Neuronal stem cell (in vitro differentiated cells): ENCODE measurements at regions not wholly inside any gene's neighbourhood (a gene's known extent, or its start where the extent isn't known, plus 50 kb on each side); places are given as distances from the start of the nearest gene placed in this dataset.
"Not testable (repeated sequence)": the region's sequence is repeated elsewhere in the genome, so short reads cannot be mapped to it uniquely, and the experiment has no call there.

Experiments used
- DNase-seq: peaks from one replicate; pipeline ENCODE4 v3.0.0-alpha.2; 2013; ENCODE audit warnings: low spot score
- H2AFZ ChIP-seq: one replicate; pipeline ENCODE4 v1.6.1; 2013; ENCODE audit warnings: mild to moderate bottlenecking, low read length, inconsistent platforms
- H2AK5ac ChIP-seq: 2 replicates; pipeline ENCODE4 v1.6.1; 2013; ENCODE audit warnings: low read depth, mild to moderate bottlenecking, inconsistent platforms, low read length, moderate library complexity, mixed read lengths
- H2BK120ac ChIP-seq: 2 replicates; pipeline ENCODE4 v1.6.1; 2013; ENCODE audit warnings: low read depth, mild to moderate bottlenecking, inconsistent platforms, low read length, moderate library complexity, mixed read lengths
- H2BK12ac ChIP-seq: one replicate; pipeline ENCODE4 v1.6.1; 2013; ENCODE audit warnings: low read length, inconsistent platforms
- H2BK15ac ChIP-seq: 2 replicates; pipeline ENCODE4 v1.6.1; 2013; ENCODE audit warnings: mild to moderate bottlenecking, low read length, inconsistent platforms, mixed read lengths
- H2BK5ac ChIP-seq: one replicate; pipeline ENCODE4 v1.6.1; 2013; ENCODE audit warnings: inconsistent platforms, mild to moderate bottlenecking, low read length, moderate library complexity
- H3K14ac ChIP-seq: one replicate; pipeline ENCODE4 v1.6.1; 2013; ENCODE audit warnings: low read length, inconsistent platforms
- H3K18ac ChIP-seq: 2 replicates; pipeline ENCODE4 v1.6.1; 2013; ENCODE audit warnings: low read length, inconsistent platforms
- H3K23ac ChIP-seq: 2 replicates; pipeline ENCODE4 v1.6.1; 2013; ENCODE audit warnings: low read depth, mild to moderate bottlenecking, mixed read lengths, low read length, inconsistent platforms; ENCODE audit not compliant: poor library complexity
- H3K27ac ChIP-seq: replicated peaks from 3 replicates; pipeline ENCODE4 v1.5.1; 2013; ENCODE audit warnings: low read length, inconsistent platforms
- H3K27me3 ChIP-seq, 3 experiments: 2 replicates each; pipeline ENCODE4 v1.6.1; 2013; ENCODE audit warnings: low read length in 3 of 3, mild to moderate bottlenecking in 2 of 3, inconsistent platforms in 1 of 3, low read depth in 1 of 3, mixed read lengths in 1 of 3, moderate library complexity in 1 of 3; ENCODE audit not compliant: control insufficient read depth in 3 of 3, insufficient read depth in 3 of 3
- H3K36me3 ChIP-seq, 2 donors: replicated peaks in 1 of 2; 2 replicates each; pipeline ENCODE4 v1.6.1; 2013; ENCODE audit warnings: low read length in 2 of 2; ENCODE audit not compliant: control insufficient read depth in 2 of 2, insufficient read depth in 2 of 2
- H3K4ac ChIP-seq: 2 replicates; pipeline ENCODE4 v1.6.1; 2013; ENCODE audit warnings: inconsistent platforms, mild to moderate bottlenecking, low read length, moderate library complexity
- H3K4me1 ChIP-seq, 2 donors: 1 replicate in 1 of 2; 2 replicates in 1 of 2; pipeline ENCODE4 v1.6.1; 2013; ENCODE audit warnings: low read length in 2 of 2, low read depth in 1 of 2; ENCODE audit not compliant: control insufficient read depth in 2 of 2, insufficient read depth in 1 of 2
- H3K4me2 ChIP-seq: one replicate; pipeline ENCODE4 v1.6.1; 2013; ENCODE audit warnings: mild to moderate bottlenecking, low read length, inconsistent platforms; ENCODE audit not compliant: insufficient read depth, poor library complexity, severe bottlenecking
- H3K4me3 ChIP-seq, 2 donors: 2 replicates each; pipeline ENCODE4 v1.5.1; 2013; ENCODE audit warnings: low read length in 2 of 2, mild to moderate bottlenecking in 2 of 2, inconsistent platforms in 1 of 2, moderate library complexity in 1 of 2
- H3K79me1 ChIP-seq: one replicate; pipeline ENCODE4 v1.6.1; 2013; ENCODE audit warnings: low read depth, mild to moderate bottlenecking, inconsistent platforms, low read length, moderate library complexity
- H3K9ac ChIP-seq: one replicate; pipeline ENCODE4 v1.6.1; 2013; ENCODE audit warnings: mild to moderate bottlenecking, low read depth, low read length, inconsistent platforms; ENCODE audit not compliant: poor library complexity
- H3K9me3 ChIP-seq, 2 donors: replicated peaks in 1 of 2; 2 replicates each; pipeline versions ENCODE3 to v1.6.1; 2013; ENCODE audit warnings: low read length in 2 of 2, mild to moderate bottlenecking in 2 of 2, inconsistent platforms in 1 of 2, low read depth in 1 of 2, mixed read lengths in 1 of 2, moderate library complexity in 1 of 2; ENCODE audit not compliant: control insufficient read depth in 2 of 2, insufficient read depth in 1 of 2
- H4K8ac ChIP-seq: one replicate; pipeline ENCODE4 v1.6.1; 2013; ENCODE audit warnings: low read depth, mild to moderate bottlenecking, inconsistent platforms, low read length, moderate library complexity
- H4K91ac ChIP-seq: one replicate; pipeline ENCODE4 v1.6.1; 2013; ENCODE audit warnings: low read length, low read depth, mild to moderate bottlenecking, inconsistent platforms; ENCODE audit not compliant: poor library complexity
- WGBS, 2 donors: extraction: QIAGEN DNeasy Blood & Tissue Kit; methylation state at CpG; one replicate each; pipeline ENCODE4 v1.1.7; 2013; ENCODE audit warnings: missing lambda C conversion rate in 2 of 2, mixed read lengths in 1 of 2; ENCODE audit not compliant: insufficient read length in 2 of 2, insufficient replicate concordance in 1 of 2; ENCODE audit errors: extremely low coverage in 2 of 2; 5-methylcytosine and 5-hydroxymethylcytosine counted together

DNA sequence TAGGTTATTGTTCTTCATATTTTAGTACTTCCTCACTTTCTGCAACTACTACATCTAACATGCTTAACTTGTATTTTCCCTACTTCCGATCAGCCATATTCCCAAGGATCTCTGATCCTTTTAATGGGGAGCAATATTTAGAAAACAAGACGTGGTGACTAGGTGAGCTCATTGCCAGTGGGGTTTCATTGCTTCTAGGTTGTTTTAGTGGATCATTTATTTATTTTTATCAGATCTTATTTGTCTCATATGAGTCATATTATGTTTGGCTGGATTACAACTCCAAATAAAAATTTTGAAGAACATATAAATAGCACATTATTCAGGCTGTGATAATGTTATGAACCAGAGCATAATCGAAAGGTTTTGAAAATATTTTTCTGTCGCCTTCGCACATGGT is 480.9 kb upstream of the TMEFF2 start:
- Histone ChIP-seq H2BK120ac (no peak overlapping the region), H3K4me3 (no peak overlapping the region), H2AK5ac (no peak overlapping the region), H2BK5ac (no peak overlapping the region), H3K9me3 (no peaks in the 10 kb centered on the region), H3K79me1 (no peaks in the 10 kb centered on the region), H3K27me3 (no peaks in the 10 kb centered on the region), H3K23ac (no peak overlapping the region), H4K8ac (no peak overlapping the region), H3K18ac (no peak overlapping the region), H3K27ac (no peak overlapping the region), H3K36me3 (no peaks in the 10 kb centered on the region), H4K91ac (no peak overlapping the region), H2AFZ (no peak overlapping the region), H2BK15ac (no peak overlapping the region), H3K9ac (no peak overlapping the region), H2BK12ac (no peak overlapping the region), H3K4ac (no peak overlapping the region), H3K4me2 (no peak overlapping the region), H3K4me1 (no peaks in the 10 kb centered on the region), H3K14ac (no peak overlapping the region)
- no CpG with 5 or more reads among the region's 5 CpGs for WGBS, 2 donors
- DNase-seq: no peak

DNA sequence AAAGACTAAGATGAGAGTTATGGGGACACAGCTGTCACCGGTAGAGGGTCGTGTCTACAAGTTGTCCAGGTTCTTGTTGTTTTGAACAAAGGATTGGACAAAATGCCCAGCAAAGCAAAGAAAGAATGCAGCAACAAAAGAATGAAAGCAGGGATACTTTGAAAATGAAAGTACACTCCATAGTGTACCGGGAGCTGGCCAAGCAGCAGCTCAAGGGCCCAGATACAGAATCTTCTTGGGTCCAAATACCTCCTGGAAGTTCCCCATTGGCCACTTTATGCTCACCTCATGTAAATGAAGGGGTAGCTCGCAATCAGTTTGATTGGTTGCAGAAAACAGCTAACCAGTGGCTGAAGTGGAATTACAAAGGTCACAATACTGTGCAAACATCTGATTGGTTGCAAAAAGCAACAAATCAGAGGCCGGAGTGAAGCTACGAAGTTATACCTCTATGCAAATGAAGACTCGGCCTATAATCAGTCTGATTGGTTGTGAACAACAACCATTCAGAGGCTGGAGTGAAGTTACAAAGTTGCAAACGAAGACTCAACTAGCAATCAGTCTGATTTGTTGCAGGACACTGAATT is 474.9 kb upstream of the TMEFF2 start:
- H3K4me3 ChIP-seq: no peak overlapping the region
- H3K18ac ChIP-seq: no peak overlapping the region
- H2AFZ ChIP-seq: peak overlapping the region; percentile 62
- H3K9me3 ChIP-seq: no peaks in the 10 kb centered on the region
- no peak overlapping the region for H3K4me2 ChIP-seq
- no peak overlapping the region for H4K8ac ChIP-seq
- no peak overlapping the region for H3K9ac ChIP-seq
- H4K91ac ChIP-seq: no peak overlapping the region
- H3K79me1 ChIP-seq: no peaks in the 10 kb centered on the region
- no peak overlapping the region for H2BK12ac ChIP-seq
- H3K23ac ChIP-seq: no peak overlapping the region
- H3K14ac ChIP-seq: no peak overlapping the region
- H3K4ac ChIP-seq: no peak overlapping the region
- no peaks in the 10 kb centered on the region for H3K27me3 ChIP-seq
- H2BK15ac ChIP-seq: no peak overlapping the region
- DNase-seq: no peak
- no peaks in the 10 kb centered on the region for H3K36me3 ChIP-seq
- H2BK5ac ChIP-seq: no peak overlapping the region
- WGBS, 2 donors: no CpG with 5 or more reads among the region's 8 CpGs
- H2AK5ac ChIP-seq: no peak overlapping the region
- no peaks in the 10 kb centered on the region for H3K4me1 ChIP-seq
- no peak overlapping the region for H3K27ac ChIP-seq
- H2BK120ac ChIP-seq: no peak overlapping the region

DNA sequence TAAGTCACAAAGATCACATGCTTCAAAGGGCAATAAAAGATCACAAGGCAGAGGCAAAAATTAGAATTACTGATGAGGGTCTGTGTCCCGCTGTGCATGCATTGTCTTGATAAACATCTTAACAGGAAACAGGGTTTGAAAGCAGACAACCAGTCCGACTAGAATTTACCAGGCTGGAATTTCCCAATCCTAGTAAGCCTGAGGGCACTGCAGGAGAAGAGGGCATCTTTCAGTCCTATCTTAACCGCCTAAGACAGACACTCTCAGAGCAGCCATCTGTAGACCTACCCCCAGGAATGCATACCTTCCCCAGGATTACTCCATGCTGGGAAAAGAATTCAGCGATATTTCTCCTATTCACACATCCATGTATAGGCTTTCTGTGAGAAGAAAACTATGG is 465.8 kb upstream of the TMEFF2 start:
- not testable (repeated sequence) for H3K4ac ChIP-seq, H3K9ac ChIP-seq, H4K8ac ChIP-seq, H3K27ac ChIP-seq, H4K91ac ChIP-seq, H3K4me2 ChIP-seq, H3K79me1 ChIP-seq, H3K14ac ChIP-seq, H3K23ac ChIP-seq, H2AK5ac ChIP-seq, H2BK12ac ChIP-seq, H3K27me3 ChIP-seq, H2BK120ac ChIP-seq, H3K9me3 ChIP-seq, H2BK5ac ChIP-seq, H3K4me3 ChIP-seq, H3K18ac ChIP-seq, H3K36me3 ChIP-seq, DNase-seq, H3K4me1 ChIP-seq, H2BK15ac ChIP-seq
- WGBS, 2 donors: no CpG with 5 or more reads among the region's 4 CpGs
- H2AFZ ChIP-seq: peak overlapping the region; percentile 28

DNA sequence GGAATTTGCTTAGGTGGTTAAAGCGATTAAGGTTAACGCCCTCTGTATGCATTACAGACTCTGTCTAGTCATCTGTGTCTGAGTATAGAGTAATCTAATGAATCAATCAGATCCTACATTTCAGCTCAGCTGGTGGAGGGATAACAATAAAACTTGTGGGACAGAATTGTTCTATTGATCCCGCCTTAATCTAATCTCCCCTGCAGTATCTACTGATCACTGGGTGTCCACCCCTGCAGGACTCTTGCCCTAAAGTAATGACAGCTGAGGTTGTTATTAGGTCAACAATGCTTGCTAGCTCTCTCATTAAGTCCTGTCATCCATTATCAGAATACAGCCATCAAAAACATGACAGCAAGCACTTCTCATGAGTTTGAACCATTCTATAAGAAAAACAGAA is 462.6 kb upstream of the TMEFF2 start:
- Histone ChIP-seq H3K9ac (no peak overlapping the region), H4K91ac (no peak overlapping the region), H3K27me3 (no peaks in the 10 kb centered on the region), H2BK5ac (no peak overlapping the region), H3K79me1 (no peaks in the 10 kb centered on the region), H3K23ac (no peak overlapping the region), H2BK12ac (no peak overlapping the region), H2AK5ac (no peak overlapping the region), H3K36me3 (no peaks in the 10 kb centered on the region), H3K14ac (no peak overlapping the region), H3K27ac (no peak overlapping the region), H3K4me1 (no peaks in the 10 kb centered on the region), H4K8ac (no peak overlapping the region), H2BK120ac (no peak overlapping the region), H3K4me3 (no peak overlapping the region), H3K4ac (no peak overlapping the region), H3K18ac (no peak overlapping the region), H2AFZ (no peak overlapping the region), H3K9me3 (peaks cover 0 to 3% of the 10 kb centered on the region in 2 donors), H2BK15ac (no peak overlapping the region), H3K4me2 (no peak overlapping the region)
- no CpG with 5 or more reads among the region's 3 CpGs for WGBS, 2 donors
- no peak for DNase-seq
